RWPE1 (cell line): ENCODE measurements at regions not wholly inside any gene's neighbourhood (a gene's known extent, or its start where the extent isn't known, plus 50 kb on each side); places are given as distances from the start of the nearest gene placed in this dataset.

Source experiments
- CTCF ChIA-PET: fragments of 350-600 bp; sonication (Branson Sonifier 250); formaldehyde crosslinking; extraction: SDS; loops from one replicate; lab custom pipeline; 2021; lab: Yijun Ruan, JAX
- POLR2A ChIA-PET: fragments of 400-600 bp; formaldehyde crosslinking; extraction: SDS; loops from one replicate; lab custom pipeline; 2020; ENCODE audit warnings: antibody characterized with exemption; ENCODE audit not compliant: low non-redundant PET; lab: Yijun Ruan, JAX
- DNase-seq: peaks from one replicate; pipeline ENCODE4 v3.0.0; 2012; ENCODE audit warnings: low spot score
- H3K27ac ChIP-seq: fragments of 450-650 bp; 2 replicates; pipeline ENCODE4 v1.5.1; 2017
- CTCF ChIP-seq: fragments of 450-650 bp; conservative IDR thresholded peaks from 2 replicates; pipeline ENCODE4 v1.5.1; 2017; ENCODE audit warnings: low read depth, mild to moderate bottlenecking

- no peak overlapping the region for H3K27ac ChIP-seq
- ChIA-PET POLR2A (no interaction called here), CTCF (no interaction called here)
- DNase-seq: no peak
- no peak for TF ChIP-seq CTCF
These were observed 1326.5 kb downstream of the ADGRL3 start for GRCh38 chr4:62526671-62527070.

- POLR2A ChIA-PET: no interaction called here
- no peak overlapping the region for H3K27ac ChIP-seq
- CTCF ChIA-PET: no interaction called here
- no peak for DNase-seq
- TF ChIP-seq CTCF: no peak
These were observed 1323.1 kb downstream of the ADGRL3 start for GRCh38 chr4:62523256-62523655.

- ChIA-PET POLR2A (no interaction called here), CTCF (no interaction called here)
- no peak for DNase-seq
- no peak overlapping the region for H3K27ac ChIP-seq
- no peak for TF ChIP-seq CTCF
These were observed 1322.1 kb downstream of the ADGRL3 start for GRCh38 chr4:62522273-62522672.

GRCh38 chr4:62517716-62518115 is 1317.6 kb downstream of the ADGRL3 start:
- DNase-seq: no peak
- CTCF ChIA-PET: no interaction called here
- POLR2A ChIA-PET: no interaction called here
- TF ChIP-seq CTCF: no peak
- H3K27ac ChIP-seq: no peak overlapping the region

- CTCF ChIA-PET: no interaction called here
- no peak for TF ChIP-seq CTCF
- H3K27ac ChIP-seq: no peak overlapping the region
- DNase-seq: no peak
- POLR2A ChIA-PET: no interaction called here
These were observed 1313.2 kb downstream of the ADGRL3 start for GRCh38 chr4:62513306-62513705.

- DNase-seq: no peak
- ChIA-PET CTCF (no interaction called here), POLR2A (no interaction called here)
- H3K27ac ChIP-seq: no peak overlapping the region
- TF ChIP-seq CTCF: no peak
These were observed 1312.1 kb downstream of the ADGRL3 start for GRCh38 chr4:62512271-62512670.

- no peak overlapping the region for H3K27ac ChIP-seq
- CTCF ChIA-PET: no interaction called here
- POLR2A ChIA-PET: no interaction called here
- DNase-seq: no peak
- no peak for TF ChIP-seq CTCF
These were observed 1310.1 kb downstream of the ADGRL3 start for GRCh38 chr4:62510228-62510627.
